ENCODE measurements at regions not wholly inside any gene's neighbourhood (a gene's known extent, or its start where the extent isn't known, plus 50 kb on each side); places are given as distances from the start of the nearest gene placed in this dataset.
A peak's percentile ranks its signal among the peaks of the same experiment; 100 is the strongest.

DNA sequence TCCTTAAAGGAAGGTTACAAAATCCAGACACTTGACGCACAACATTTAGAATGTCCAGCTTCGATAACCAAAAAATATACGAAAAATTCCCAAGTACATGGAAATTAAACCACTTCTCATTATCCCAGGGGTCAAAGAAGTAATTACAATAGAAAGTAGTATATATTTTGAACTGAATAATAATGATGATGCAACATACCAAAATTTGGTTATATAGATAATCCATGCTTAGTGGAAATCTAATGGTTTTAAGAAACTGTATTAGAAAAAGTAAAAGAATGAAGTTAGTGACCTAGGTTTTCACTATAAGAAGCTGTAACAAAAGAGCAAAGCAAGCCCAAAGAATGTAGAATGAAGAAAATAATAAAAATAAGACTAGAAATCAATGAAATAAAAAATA is 204.0 kb upstream of the PUM3 start:
- no peak for DNase-seq

DNA sequence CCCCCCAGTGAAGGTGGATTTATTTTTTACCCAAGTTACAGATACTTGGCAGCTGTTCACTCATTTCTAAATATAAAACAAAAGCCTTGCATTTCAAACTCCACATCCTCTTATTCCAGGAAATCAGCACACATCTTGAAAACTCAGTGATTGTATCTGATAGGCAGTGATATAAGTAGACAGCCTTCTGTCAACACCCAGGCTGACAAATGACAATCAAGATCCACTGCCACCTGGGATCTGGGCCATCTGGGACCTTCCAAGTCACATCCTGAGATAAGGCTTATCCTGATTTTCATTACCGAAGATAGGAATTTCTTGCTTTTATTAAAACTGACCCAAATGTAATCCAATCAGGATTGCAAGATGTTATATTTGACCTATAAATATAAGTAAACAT is 201.3 kb upstream of the PUM3 start:
- DNase-seq = no peak

DNA sequence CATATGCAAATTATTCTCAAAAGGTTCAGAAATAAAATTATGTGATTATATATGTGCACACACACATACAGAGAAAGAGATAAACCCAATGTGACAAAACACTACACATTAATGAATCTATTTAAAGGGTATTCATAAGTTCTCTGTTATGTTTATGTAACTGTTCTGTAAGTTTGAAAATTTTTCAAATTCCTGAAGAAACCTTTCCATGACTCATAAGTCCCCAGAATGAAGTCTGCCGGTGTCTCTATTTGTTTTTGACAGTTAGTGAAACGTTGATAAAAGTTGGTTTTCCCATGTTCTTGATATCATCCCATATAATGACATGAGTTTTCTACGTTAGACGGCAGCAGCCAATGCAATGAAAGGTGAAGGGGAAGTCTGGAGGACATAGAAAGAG is 199.5 kb upstream of the PUM3 start:
- DNase-seq = no peak

DNA sequence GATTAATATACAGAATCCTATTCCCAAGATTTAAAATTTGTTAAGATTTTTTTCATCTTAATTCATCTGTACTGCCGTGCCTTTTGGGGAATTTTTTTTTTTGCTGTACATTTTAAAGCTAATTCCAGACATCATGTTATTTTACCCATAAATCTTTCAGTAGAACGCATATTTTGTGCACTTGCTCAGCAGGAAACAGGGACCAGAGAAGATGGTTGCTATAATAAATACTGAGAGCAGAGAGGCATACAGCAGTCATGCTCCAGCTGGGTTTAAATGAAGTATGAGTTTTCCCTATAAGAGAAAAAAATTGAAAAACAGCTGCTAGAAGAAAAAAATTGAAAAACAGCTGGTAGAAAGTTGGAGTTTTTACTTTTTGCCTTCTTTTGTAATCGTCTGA is 196.9 kb upstream of the PUM3 start:
- no peak for DNase-seq

DNA sequence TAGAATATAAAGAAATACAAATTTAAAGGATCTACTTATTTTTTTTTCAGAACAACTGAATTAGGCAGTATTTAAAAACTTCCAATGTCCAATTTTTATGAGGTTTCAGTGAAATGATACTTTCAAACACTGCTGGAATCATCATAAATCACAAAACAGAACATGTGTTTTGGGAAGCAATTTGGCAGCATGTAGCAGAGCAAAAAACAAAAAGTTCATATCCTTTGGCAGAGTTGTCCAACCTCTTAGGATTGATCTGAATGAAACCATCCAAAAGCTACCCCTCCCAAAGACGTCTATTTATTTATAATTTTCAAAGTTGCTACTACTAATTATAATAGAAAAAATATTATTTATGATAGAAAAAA is 192.4 kb upstream of the PUM3 start:
- no peak for DNase-seq

DNA sequence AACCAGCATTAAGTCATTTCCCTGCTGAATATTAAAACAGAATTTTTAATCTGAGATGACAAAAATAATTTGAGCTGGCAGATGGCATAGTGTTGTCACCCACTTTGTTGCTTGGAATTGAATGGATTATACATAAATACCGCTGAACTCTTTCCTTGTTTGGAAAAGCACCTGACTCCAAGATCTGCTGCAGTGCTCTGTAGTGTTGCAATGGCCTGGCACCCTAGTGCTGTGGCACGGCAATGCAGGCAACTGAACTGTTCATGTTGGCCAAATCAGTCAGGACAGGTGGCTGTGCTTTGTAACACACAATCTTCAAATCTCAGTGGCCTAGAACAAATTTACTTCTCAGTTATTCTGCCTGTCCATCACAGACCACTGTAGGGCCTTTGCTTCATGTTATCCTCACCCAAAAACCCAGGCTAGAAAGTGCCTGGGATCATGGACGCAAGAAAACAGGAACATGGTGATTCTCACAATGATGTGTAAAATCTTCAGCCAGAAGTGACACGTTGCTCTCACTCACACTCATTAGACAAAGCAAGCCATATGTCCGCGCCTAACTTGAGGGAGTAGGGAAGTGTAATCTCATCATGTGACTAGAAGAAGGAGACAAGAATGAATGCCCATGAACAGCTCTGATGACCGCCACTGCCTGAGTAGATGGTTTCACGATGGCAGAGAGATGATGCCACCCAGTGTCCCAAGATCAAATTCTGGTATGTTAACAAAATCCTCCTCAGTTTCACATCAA is 191.9 kb upstream of the PUM3 start:
- DNase-seq = no peak

DNA sequence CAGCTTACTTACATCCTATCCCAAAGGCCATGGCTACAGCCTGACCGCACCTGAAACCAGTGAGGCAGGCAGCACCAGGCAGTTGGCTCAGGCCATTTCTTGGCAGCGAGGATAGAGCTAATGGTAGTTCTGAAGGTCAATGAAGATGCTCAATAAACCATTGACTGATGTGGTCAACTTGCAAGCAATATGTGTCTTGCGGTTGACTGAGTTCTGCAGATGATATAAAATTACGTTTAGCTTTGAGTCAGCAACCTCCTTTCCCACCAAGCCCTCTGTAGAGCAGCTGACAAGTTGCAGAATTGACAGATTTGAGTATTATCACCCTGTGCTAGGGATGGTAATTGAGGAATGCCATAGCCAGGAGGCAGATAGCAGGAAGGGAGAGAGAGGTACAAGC is 189.0 kb upstream of the PUM3 start:
- DNase-seq = peak; percentile 43

DNA sequence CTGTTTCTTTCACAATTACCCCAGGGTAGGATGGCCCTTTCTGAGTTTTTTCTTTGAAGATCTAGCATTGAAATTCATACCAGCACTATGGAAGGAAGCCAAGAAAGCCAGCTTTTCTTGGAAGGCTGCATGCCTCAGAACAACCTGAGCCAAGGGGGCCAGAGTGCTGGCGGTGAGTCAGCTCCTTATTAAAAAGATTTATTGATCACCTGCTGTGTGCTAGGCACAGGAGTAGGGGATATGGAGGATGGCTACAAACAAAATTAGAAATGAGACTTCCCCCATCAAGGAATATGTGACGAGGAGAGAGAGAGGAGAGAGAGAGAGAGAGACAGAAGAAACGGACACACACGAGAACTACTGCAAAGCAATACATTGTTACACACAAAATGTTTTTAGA is 184.6 kb upstream of the PUM3 start:
- DNase-seq = no peak

DNA sequence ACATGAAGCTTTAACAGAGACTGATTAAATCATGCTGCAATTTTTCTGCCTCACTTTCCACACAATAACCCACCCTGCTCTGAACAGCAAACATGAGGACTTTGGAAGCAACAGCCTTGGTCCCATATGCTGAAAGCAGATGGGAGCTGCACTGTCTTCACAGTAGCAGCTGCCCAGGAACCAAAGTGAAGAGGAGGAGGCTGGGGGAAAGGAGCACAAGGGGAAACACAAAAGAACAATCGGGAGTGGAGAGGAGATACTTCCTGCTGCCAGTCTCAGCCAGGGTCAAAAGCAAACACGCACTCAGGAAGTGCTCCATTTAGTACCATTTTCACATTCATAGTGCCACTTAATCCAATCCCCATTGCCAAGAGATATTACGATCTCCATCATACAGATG is 183.3 kb upstream of the PUM3 start:
- no peak for DNase-seq

DNA sequence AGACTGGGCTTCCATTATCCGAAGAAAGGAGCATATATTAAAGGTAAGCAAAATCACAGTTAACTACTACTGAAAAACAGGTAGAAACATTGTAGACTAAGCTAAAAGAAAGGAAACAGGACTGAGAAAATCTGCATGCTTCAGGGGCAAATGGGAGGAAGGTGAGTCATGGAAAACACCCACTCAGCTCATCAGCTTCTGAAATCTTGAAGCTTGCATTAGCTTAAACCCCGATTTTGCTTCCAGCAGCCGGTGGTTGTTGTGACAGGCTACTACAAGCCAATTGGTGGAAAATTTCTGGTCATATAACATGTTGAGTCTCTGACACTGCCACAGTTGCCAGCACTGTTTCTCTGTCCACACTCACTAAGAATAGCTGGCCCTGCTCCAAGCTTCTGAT is 179.6 kb upstream of the PUM3 start:
- DNase-seq = no peak

DNA sequence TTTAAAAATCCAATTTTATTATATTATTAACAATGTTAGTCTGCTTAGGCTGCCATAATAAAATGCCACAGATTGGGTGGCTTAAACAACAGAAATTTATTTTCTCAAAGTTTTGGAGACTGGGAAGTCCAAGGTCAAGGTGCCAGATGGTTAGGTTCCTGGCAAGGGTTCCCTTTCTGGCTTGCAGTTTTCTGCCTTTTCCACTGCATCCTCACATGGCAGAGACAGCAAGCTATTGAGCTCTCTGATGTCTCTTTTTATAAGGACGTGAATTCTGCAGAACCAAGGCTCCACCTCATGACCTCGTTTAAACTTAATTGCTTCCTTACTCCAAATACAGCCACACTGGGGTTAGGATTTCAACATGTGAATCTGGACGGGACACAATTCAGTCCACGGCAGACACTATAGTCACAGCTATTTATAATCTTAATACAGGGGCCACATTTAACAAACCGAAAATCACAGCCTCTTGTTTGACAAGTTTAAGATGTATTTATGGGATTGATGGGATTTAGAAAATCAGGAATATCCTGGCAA is 174.9 kb upstream of the PUM3 start:
- DNase-seq = no peak

DNA sequence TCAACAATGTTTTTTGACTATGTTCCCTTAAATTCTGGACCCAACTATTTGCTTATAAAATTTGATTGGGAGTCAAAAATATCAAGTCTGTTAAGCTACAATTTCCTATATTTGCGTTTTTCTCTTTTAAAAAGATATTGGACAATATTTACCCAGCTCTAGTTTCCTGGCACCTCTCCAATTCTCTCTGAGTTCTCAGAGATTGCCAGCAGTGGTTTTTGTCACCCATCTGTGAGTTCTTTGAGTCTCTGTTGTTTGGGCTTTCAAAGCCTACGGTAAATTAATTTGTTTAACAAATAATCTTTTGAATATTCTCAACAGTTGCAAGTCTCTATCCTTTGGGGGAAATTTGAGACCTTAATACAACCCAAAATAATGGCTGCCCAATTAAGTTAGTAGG is 174.2 kb upstream of the PUM3 start:
- no peak for DNase-seq

DNA sequence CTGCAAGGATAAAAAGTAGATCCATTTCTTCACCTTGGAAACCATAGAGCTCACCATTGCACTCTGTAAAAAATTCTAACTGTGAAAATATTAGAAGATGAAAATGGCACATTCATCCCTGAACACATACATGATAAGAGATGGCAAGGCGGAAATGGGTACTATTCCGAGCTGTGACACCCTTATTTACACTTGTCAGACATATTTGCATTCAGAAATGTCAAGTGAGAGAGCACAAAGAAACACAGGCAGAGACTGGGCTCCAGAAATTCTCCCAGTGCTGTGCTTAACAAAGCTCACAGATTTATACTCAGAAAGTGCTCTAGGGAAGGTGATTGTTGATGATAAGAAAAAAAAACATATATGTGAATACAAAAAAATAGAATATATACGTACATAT is 170.3 kb upstream of the PUM3 start:
- no peak for DNase-seq

DNA sequence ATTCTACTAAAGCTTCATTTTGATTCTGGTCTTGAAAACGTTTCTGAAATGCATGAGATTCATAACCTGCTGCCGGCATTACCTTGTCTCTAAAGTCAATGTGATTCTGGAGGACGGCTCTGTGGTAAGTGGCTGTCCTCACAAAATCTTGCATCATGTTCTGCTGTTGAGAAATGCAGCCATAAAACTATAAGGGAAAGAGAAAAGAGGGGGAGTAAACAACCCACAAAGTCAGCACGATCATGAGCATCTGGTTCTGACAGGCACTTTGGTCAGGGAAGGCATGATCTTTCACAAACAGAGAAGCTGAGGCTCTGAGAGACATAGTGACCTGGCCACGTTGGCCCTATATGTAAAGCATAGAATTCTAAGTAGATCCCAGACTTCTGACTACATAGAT is 168.9 kb upstream of the PUM3 start:
- no peak for DNase-seq

DNA sequence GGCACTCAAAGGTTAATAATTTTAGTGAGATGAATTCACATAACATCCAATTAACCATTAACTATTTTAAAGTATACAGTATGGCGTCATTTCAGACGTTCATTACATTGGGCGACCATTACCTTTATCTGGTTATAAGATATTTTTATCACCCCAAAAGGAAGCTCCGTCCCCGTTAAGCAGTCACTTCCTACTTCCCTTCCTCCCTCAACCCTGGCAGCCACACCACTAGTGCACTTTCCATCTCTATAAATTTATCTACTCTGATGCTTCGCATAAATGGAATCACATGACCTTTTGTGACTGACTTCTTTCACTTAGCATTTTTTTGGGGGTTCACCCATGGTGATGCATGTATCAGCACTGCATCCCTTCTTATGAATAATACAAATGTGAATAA is 168.3 kb upstream of the PUM3 start:
- no peak for DNase-seq

DNA sequence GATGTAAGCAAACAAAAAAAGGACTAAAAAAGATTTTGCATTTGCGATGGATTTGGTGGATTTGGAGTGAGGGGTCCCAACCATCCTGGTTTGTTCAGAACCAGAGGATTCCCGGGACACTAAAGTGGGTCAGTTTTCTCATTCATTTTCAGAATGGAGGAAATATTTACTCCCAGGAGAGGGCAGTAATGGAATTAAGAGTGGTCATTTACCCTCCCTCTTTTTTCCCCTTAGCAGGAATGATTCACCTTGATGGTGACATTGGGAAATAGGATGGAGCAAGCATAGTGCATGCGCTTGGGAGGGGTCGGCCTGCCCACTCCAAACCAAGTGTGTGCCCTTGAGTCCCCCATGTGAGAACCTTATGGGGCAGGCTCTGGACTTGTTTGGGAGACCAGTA is 164.2 kb upstream of the PUM3 start:
- no peak for DNase-seq

DNA sequence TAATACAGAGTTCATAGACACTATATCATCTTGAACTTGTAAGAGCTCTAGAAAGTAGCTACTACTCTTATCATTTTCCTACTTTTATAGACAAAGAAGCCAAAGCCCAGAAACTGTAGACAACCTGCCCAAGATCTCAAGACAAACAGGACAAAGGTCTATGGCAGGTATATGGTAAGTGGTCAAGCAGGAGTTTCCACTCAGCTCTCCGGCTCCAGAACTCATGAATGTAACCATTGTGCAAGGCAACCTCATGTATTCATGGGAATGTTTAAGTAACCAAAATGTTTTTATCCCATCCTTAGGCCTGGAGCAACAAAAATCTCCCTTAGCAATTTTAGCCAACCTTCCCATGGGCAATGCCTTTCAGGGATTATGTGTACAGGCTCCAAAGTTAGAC is 163.4 kb upstream of the PUM3 start:
- DNase-seq = no peak

DNA sequence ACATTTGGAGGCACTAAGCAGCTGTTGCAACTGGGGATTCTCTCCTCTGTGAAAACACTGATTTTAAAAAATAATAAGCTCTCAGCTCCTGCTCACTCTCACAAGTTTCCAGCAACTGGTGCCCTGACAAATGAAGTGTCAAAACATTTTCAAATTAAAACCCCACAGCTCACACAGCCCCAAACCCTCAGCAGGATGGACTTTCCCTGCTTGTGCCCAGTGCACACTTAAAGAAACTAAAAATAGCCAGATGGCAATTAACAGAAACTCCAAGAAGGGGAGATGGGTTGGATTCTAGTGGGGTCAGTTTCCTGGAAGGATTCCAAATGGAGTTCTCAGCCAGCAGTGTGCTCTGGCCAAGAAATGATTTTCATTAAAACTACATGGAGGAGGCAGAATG is 163.0 kb upstream of the PUM3 start:
- DNase-seq = no peak

DNA sequence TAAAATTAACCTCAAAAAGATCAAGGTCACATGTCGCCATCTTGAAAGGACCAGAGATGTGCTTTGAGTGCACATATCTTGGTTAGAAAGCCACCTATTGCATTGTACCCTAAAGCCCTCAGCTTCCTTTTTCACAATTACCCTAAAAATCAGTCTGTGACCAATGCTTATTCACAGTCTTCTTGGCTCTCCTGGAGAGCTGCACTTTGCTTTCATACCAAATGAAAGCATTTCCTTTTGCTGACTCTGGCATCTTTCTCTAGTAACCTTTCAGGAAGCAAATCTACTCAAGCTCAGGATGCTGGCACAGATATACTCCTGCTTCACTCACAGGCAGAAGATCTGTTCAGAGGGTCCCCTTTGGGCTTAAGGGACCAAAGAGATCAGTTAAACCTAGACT is 160.7 kb upstream of the PUM3 start:
- no peak for DNase-seq

DNA sequence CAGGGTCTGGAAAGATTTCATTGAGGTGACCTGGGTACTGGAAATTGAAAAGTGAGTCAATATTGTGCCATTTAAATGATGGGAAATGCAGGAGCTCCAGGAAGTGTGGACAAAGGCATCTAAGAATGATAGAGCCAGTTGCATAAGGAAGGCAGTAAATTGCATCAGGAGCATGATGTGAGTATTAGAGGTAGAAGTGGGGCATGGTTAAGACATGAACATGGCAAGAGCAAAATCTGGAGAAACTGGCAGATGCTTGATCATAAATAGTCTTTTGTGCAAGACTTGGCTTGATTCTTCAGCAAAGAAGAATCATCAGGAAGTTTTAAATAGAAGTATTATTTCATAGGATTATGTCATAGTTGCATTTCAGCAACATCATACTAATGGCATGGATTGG is 157.4 kb upstream of the PUM3 start:
- no peak for DNase-seq

DNA sequence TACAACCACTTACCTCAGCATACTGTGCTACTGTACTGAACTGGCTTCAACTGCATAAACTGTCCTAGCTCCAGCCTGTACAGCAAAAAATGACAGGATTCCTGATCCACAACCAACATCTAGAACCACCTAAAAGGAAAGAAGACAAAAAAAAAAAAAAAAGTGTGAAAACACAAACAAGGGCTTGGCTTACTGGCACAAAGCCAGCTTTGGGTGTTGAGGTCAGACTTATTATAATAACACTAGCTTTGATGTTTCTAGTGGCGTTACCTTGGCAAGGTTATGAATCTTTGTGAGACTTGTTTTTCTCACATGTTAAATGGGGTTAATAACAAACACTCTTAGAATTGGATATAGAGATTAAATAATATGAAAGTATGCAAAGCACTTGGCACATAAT is 148.5 kb upstream of the PUM3 start:
- DNase-seq = no peak

DNA sequence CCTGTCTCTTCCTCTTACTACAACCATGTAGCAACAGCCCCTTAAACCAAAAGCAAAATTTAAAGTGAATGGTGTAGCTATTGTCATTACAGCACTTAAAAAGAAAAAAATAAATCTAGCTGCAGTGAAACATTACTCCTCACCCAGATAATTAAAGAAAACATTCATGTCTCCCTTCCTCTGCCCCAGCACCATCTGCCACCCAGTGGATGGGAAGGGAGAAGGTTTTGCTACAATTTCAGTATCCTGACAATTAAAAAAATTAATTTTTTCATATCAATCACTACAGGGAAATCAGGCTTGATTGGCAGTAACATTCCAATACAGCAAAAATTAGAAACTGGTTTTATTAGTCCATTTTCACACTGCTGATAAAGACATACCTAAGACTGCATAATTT is 147.4 kb upstream of the PUM3 start:
- DNase-seq = no peak

DNA sequence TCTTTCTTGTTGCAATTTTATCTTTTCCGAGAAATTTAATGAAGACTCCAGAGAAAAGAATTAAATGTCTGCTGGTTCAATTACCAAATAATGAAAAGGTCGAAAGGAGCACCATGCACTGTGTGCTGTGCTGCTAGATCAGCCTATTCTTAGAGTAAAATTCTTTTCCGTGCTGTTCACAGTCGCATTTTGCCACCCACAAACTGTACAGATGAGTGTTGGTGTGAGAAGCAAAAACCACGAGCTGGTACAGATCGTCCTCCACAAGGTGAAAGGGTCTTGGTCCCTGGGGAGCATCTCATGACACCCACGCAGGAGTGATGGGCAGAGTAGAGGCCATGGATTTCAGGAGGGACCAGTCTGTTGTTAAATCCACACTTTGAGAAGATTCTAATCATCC is 143.8 kb upstream of the PUM3 start:
- no peak for DNase-seq

DNA sequence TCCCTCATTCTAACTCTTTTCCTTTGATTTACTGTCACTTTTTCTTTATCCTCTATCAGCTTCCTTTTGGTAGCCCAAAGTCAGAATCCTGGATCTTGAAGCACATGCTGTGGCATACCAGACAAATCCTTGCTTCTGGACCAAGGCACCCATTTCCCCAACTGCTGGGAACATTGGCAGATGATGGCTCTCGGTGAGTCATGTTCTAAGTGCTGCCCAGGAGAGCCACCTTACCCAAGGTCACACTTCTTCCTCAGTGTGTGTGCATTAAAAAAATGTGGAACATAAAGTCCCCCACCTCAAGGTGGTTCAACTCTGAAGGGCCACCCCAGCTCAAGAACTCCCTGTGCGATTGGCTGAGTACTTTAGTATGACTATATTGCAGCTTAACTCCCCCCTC is 141.4 kb upstream of the PUM3 start:
- no peak for DNase-seq

DNA sequence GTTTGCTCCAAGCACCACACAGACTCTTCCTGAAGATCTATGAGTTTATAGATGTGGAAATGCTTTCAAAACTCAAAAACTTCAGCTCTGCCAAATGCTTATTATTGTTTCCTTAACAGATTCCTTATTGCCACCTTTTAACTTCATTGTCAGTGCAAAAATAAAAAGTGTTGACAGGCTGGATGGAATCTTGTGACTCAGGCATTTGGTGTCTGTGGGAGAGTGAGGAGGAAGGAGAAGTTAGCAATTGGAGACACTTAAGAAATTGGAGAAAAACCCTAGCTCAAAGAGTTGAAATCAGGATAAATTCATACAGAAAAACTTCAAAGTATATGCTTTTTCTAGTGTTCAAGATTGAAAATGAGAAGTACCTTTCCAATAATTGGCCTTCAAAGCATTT is 140.6 kb upstream of the PUM3 start:
- DNase-seq = no peak

Data from activated CD4-positive, alpha-beta T cell treated with anti-CD3 and anti-CD28 coated beads, Interleukin-2, Interleukin-6, amounts not matched to agents 100 ng/mL and 50 ng/mL, durations not matched to agents 16 hours and 8 hours (primary cell).